Sigmoid colon (tissue), 6 donors: ENCODE measurements at regions not wholly inside any gene's neighbourhood (a gene's known extent, or its start where the extent isn't known, plus 50 kb on each side); places are given as distances from the start of the nearest gene placed in this dataset.

Source experiments
- DNase-seq: peaks from one replicate; pipeline ENCODE4 v3.0.0-alpha.2; 2019
- H3K27ac ChIP-seq, 4 donors: fragments of 200-600 bp; sonication (generic); one replicate each; pipeline ENCODE4 v1.5.1; 2016 to 2019; ENCODE audit warnings: mild to moderate bottlenecking in 1 of 4
- H3K27me3 ChIP-seq, 3 donors: fragments of 200-600 bp; sonication (generic); one replicate each; pipeline ENCODE4 v1.5.1; 2019; ENCODE audit warnings: mild to moderate bottlenecking in 1 of 3
- H3K36me3 ChIP-seq, 4 donors: fragments of 200-600 bp; sonication (generic); one replicate each; pipeline ENCODE4 v1.5.1; 2016 to 2019
- H3K4me1 ChIP-seq, 4 donors: fragments of 200-600 bp; sonication (generic); one replicate each; pipeline ENCODE4 v1.5.1; 2017 to 2019
- H3K4me3 ChIP-seq, 4 donors: fragments of 200-600 bp; sonication (generic); one replicate each; pipeline ENCODE4 v1.5.1; 2017 to 2019; ENCODE audit warnings: mild to moderate bottlenecking in 2 of 4, moderate library complexity in 1 of 4
- H3K9me3 ChIP-seq, 4 donors: fragments of 200-600 bp in 3 of 4; sonication (generic) in 3 of 4; one replicate each; pipeline versions ENCODE4 v1.5.1 to v1.6.1; 2013 to 2019
- EP300 ChIP-seq, 4 donors: sonication (generic); formaldehyde crosslinking; IDR thresholded peaks; one replicate each; pipeline ENCODE4 v1.6.1; 2017; ENCODE audit warnings: antibody characterized with exemption in 4 of 4
- POLR2A ChIP-seq, 2 donors: fragments of 450-650 bp; IDR thresholded peaks; one replicate each; pipeline ENCODE4 v1.6.1; 2016; ENCODE audit warnings: antibody characterized with exemption in 2 of 2, mild to moderate bottlenecking in 2 of 2, moderate library complexity in 2 of 2
- POLR2AphosphoS5 ChIP-seq, 4 donors: sonication (generic); formaldehyde crosslinking; IDR thresholded peaks; one replicate each; pipeline ENCODE4 v1.6.1; 2017; ENCODE audit warnings: antibody characterized with exemption in 4 of 4
- WGBS, 2 donors: extraction: QIAGEN DNeasy Blood & Tissue Kit; methylation state at CpG; one replicate each; pipeline ENCODE4 v1.1.7; 2013; 5-methylcytosine and 5-hydroxymethylcytosine counted together
- intact Hi-C: fragments of 100-400 bp; cut with DNase I; formaldehyde crosslinking; loops from one replicate; pipeline ENCODE4 v1.15.1; 2023
- TF ChIP-seq, protein P1 (sequence below), 4 experiments: fragments of 450-650 bp in 3 of 4; fragments of 200-600 bp in 1 of 4; IDR thresholded peaks; one replicate each; pipeline ENCODE4 v1.5.1; 2016 to 2019; ENCODE audit warnings: antibody characterized with exemption in 4 of 4, mild to moderate bottlenecking in 3 of 4, moderate library complexity in 2 of 4
- donor health status: healthy with polysubstance abuse.
- donor health status: healthy.

DNA sequence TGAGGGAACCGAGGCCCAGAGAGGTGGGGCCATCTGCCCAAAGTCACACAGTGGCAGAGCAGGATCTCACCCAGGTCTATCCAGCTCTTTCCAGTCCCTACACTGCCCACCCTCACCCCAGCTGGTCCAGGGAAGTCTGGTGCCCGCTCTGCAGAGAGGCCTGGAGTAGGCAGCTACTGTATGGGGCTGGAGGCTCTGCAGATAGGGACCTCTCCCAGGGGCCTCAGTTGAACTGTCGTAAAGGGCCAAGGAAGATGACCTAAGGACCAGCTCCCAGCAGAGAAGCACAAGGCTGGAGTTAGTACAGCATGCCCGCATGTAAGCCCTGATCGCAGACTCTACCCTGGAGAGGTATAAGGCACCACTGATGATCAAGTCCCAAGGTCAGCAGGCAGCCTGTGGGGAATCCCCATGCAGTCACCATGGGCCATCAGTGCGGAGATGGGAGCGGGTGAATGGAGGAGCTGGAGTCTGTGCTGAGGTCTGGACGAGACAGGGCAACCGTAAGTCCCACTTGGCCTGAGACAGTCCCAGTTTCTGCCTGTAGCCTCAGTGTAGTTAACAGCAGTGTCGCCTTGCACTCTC, 320.2 kb downstream of the MATN1 start:
- peaks cover 0 to 7% (median 0%) of the 10 kb centered on the region in 3 donors for H3K27me3 ChIP-seq
- intact Hi-C loops: no loop called here
- no peak for TF ChIP-seq POLR2A (IDR thresholded peaks at IDR 0.05)
- TF ChIP-seq, protein P1, sequence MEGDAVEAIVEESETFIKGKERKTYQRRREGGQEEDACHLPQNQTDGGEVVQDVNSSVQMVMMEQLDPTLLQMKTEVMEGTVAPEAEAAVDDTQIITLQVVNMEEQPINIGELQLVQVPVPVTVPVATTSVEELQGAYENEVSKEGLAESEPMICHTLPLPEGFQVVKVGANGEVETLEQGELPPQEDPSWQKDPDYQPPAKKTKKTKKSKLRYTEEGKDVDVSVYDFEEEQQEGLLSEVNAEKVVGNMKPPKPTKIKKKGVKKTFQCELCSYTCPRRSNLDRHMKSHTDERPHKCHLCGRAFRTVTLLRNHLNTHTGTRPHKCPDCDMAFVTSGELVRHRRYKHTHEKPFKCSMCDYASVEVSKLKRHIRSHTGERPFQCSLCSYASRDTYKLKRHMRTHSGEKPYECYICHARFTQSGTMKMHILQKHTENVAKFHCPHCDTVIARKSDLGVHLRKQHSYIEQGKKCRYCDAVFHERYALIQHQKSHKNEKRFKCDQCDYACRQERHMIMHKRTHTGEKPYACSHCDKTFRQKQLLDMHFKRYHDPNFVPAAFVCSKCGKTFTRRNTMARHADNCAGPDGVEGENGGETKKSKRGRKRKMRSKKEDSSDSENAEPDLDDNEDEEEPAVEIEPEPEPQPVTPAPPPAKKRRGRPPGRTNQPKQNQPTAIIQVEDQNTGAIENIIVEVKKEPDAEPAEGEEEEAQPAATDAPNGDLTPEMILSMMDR (IDR thresholded peaks at IDR 0.05): no peak
- no peak for TF ChIP-seq EP300 (IDR thresholded peaks at IDR 0.05)
- no peak for TF ChIP-seq POLR2AphosphoS5 (IDR thresholded peaks at IDR 0.05)
- DNase-seq: peak; percentile 33
- no peak overlapping the region for H3K4me3 ChIP-seq
- H3K27ac ChIP-seq: no peak overlapping the region
- no peaks in the 10 kb centered on the region for H3K9me3 ChIP-seq
- no peaks in the 10 kb centered on the region for H3K36me3 ChIP-seq
- no peaks in the 10 kb centered on the region for H3K4me1 ChIP-seq
- WGBS, 2 donors: 84 to 85% methylated on average over 10 of the region's 10 CpGs

DNA sequence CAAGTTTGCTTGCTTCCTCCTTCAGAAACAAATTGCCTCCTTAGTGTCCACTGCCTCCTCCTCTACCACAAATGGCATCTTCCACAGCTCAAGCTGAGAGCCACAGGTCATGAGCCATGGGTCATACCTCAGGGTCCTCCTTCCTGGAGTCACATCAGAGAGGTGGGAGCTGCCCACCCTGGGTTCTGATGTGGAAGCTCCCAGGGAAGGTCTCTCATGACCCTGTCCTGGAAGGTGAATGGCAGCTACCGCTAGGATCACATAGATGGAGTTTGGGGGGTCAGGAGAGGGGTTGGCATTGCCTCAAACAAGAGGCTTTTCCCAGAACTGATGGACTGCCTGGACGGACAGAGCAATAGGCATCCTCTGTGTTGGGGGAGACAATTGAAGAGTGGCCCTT, 321.4 kb downstream of the MATN1 start:
- intact Hi-C loops: no loop called here
- TF ChIP-seq EP300 (IDR thresholded peaks at IDR 0.05) (no peak), POLR2A (IDR thresholded peaks at IDR 0.05) (no peak), POLR2AphosphoS5 (IDR thresholded peaks at IDR 0.05) (no peak)
- TF ChIP-seq, protein P1 (IDR thresholded peaks at IDR 0.05): no peak

DNA sequence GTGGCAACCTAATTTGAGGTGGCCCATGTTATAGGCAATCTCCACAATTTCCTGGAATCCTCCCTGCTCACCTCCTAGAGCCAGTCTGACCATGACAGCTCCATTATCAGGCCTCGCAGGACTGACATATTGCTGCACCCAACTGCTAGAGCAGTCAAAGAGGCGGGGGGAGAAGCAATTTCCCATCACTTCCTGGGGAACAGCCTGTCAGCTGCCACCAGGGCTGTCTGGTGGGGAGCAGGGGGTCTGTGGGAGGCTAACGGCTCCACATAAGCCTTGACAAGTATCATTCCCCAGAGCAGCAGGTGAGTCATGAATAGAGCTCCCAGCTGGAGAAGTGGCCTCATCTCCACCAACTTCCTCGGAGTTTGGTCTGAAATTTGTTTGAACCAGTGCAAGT, 322.9 kb downstream of the MATN1 start:
- 58 to 77% methylated on average over 4 of the region's 4 CpGs for WGBS, 2 donors
- no peak overlapping the region for H3K27ac ChIP-seq
- TF ChIP-seq, protein P1 (IDR thresholded peaks at IDR 0.05): no peak
- no peak for TF ChIP-seq POLR2AphosphoS5 (IDR thresholded peaks at IDR 0.05)
- no peak for TF ChIP-seq EP300 (IDR thresholded peaks at IDR 0.05)
- TF ChIP-seq POLR2A (IDR thresholded peaks at IDR 0.05): no peak
- H3K4me3 ChIP-seq: no peak overlapping the region
- H3K36me3 ChIP-seq: no peaks in the 10 kb centered on the region
- DNase-seq: no peak
- peaks cover 0 to 4% (median 0%) of the 10 kb centered on the region in 3 donors for H3K27me3 ChIP-seq
- intact Hi-C loops: no loop called here
- no peaks in the 10 kb centered on the region for H3K9me3 ChIP-seq
- H3K4me1 ChIP-seq: no peaks in the 10 kb centered on the region

More for the DNA sequence above, 321.4 kb downstream of the MATN1 start:
- H3K4me3 ChIP-seq: no peak overlapping the region
- H3K9me3 ChIP-seq: no peaks in the 10 kb centered on the region
- WGBS, 2 donors: 84 to 90% methylated on average over 2 of the region's 2 CpGs
- peak; percentile 28 for DNase-seq
- no peaks in the 10 kb centered on the region for H3K4me1 ChIP-seq
- peaks cover 0 to 4% (median 0%) of the 10 kb centered on the region in 3 donors for H3K27me3 ChIP-seq
- no peaks in the 10 kb centered on the region for H3K36me3 ChIP-seq
- H3K27ac ChIP-seq: no peak overlapping the region

DNA sequence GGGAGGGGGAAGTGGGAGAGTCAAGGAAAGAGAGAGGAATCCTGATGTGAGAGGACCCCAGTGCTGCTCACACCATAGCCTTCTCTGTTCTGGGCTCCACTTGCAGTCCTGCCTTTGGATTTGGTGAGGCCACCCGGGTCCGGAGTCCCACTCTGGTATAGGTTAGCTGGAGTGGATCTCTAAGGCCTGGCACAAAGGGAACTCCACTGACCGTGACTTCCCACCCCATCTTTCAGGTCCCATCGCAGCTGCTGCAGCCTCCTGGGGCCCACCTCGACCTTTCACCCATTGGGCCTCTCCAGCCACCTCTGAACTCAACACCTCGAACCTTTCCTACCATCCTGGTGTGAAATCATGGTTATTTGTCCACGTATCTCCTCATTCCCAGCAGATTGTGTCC, 324.4 kb downstream of the MATN1 start:
- Histone ChIP-seq H3K27ac (no peak overlapping the region), H3K36me3 (no peaks in the 10 kb centered on the region), H3K4me1 (no peaks in the 10 kb centered on the region), H3K9me3 (no peaks in the 10 kb centered on the region), H3K4me3 (no peak overlapping the region), H3K27me3 (peaks cover 0 to 4% (median 0%) of the 10 kb centered on the region in 3 donors)
- intact Hi-C loops: no loop called here
- DNase-seq: peak; percentile 22
- TF ChIP-seq POLR2A (IDR thresholded peaks at IDR 0.05): no peak
- TF ChIP-seq POLR2AphosphoS5 (IDR thresholded peaks at IDR 0.05): no peak
- TF ChIP-seq, protein P1 (IDR thresholded peaks at IDR 0.05): no peak
- no peak for TF ChIP-seq EP300 (IDR thresholded peaks at IDR 0.05)
- 66 to 78% methylated on average over 7 of the region's 7 CpGs for WGBS, 2 donors

DNA sequence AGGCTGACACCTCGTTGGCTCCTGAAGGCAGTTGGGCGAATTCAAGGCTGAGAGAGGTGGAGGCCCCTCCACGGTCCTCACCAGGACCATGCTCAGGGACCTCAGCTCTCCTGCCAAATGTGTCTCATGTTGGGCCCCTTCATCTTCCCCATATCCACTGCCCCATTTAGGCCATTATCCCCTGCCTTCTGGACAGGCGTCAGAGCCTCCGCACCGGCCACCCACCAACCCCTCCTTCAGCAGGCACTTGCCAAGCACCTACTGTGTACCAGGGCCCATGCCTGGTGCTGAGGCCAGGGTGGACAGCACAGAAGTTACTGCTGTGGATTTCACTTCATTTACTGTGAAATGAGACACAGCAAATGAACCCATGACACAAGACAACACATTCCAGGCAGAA, 325.8 kb downstream of the MATN1 start:
- DNase-seq: peak; percentile 48
- TF ChIP-seq, protein P1 (IDR thresholded peaks at IDR 0.05): no peak
- TF ChIP-seq POLR2AphosphoS5 (IDR thresholded peaks at IDR 0.05): no peak
- no peak for TF ChIP-seq EP300 (IDR thresholded peaks at IDR 0.05)
- no peak for TF ChIP-seq POLR2A (IDR thresholded peaks at IDR 0.05)
- Histone ChIP-seq H3K4me1 (no peaks in the 10 kb centered on the region), H3K9me3 (no peaks in the 10 kb centered on the region), H3K4me3 (no peak overlapping the region), H3K27ac (no peak overlapping the region), H3K27me3 (peaks cover 0 to 4% (median 0%) of the 10 kb centered on the region in 3 donors), H3K36me3 (no peaks in the 10 kb centered on the region)
- intact Hi-C loops: no loop called here
- 83 to 89% methylated on average over 6 of the region's 6 CpGs for WGBS, 2 donors
